Tibial nerve (tissue), 4 donors: ENCODE measurements at regions not wholly inside any gene's neighbourhood (a gene's known extent, or its start where the extent isn't known, plus 50 kb on each side); places are given as distances from the start of the nearest gene placed in this dataset.

Experiments used
- EP300 ChIP-seq, 2 donors: sonication (generic); formaldehyde crosslinking; IDR thresholded peaks; one replicate each; pipeline ENCODE4 v1.6.1; 2017; ENCODE audit warnings: antibody characterized with exemption in 2 of 2, mild to moderate bottlenecking in 1 of 2
- TF ChIP-seq, protein P1 (sequence below), 5 experiments: fragments of 200-600 bp in 3 of 5; fragments of 450-650 bp in 2 of 5; sonication (generic) in 3 of 5; IDR thresholded peaks; one replicate each; pipeline ENCODE4 v1.5.1; 2016 to 2019; ENCODE audit warnings: antibody characterized with exemption in 5 of 5, mild to moderate bottlenecking in 3 of 5, moderate library complexity in 2 of 5

DNA sequence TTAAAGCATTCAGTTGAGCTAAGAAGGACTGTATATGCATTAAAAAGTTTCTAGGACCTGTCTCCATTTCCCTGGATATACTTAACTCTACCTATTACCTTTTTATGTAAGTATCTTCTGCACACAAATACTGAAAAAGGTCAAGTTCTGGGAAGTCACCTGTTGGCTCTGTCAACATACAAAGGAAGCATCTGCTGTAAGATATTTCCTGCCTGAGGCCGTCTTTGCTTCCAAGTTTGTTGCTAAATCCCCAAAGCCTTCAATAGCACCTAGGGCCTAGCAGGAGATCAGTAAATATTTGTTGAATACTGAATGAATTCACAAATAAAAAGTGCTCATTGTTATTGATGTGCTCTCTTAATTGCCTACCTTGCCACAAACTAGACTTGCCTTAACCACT lies 188.4 kb downstream of the DUSP6 start:
- TF ChIP-seq, protein P1, sequence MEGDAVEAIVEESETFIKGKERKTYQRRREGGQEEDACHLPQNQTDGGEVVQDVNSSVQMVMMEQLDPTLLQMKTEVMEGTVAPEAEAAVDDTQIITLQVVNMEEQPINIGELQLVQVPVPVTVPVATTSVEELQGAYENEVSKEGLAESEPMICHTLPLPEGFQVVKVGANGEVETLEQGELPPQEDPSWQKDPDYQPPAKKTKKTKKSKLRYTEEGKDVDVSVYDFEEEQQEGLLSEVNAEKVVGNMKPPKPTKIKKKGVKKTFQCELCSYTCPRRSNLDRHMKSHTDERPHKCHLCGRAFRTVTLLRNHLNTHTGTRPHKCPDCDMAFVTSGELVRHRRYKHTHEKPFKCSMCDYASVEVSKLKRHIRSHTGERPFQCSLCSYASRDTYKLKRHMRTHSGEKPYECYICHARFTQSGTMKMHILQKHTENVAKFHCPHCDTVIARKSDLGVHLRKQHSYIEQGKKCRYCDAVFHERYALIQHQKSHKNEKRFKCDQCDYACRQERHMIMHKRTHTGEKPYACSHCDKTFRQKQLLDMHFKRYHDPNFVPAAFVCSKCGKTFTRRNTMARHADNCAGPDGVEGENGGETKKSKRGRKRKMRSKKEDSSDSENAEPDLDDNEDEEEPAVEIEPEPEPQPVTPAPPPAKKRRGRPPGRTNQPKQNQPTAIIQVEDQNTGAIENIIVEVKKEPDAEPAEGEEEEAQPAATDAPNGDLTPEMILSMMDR (IDR thresholded peaks at IDR 0.05), result no peak
- TF ChIP-seq EP300 (IDR thresholded peaks at IDR 0.05), result no peak
